Esophagus squamous epithelium (tissue), 5 donors: ENCODE measurements at regions not wholly inside any gene's neighbourhood (a gene's known extent, or its start where the extent isn't known, plus 50 kb on each side); places are given as distances from the start of the nearest gene placed in this dataset.

Experiments
- DNase-seq: peaks from one replicate; lab custom pipeline; 2025; lab: John Stamatoyannopoulos, UW
- H3K27ac ChIP-seq, 4 donors: fragments of 200-600 bp; sonication (generic); one replicate each; pipeline ENCODE4 v1.5.1; 2016 to 2019; ENCODE audit warnings: mild to moderate bottlenecking in 1 of 4
- H3K27me3 ChIP-seq, 4 donors: fragments of 200-600 bp; sonication (generic); 1 replicate in 3 of 4; 2 replicates in 1 of 4; pipeline versions ENCODE4 v1.5.1 to v1.6.0; 2017 to 2021; ENCODE audit warnings: antibody characterized with exemption in 1 of 4
- H3K36me3 ChIP-seq, 3 donors: fragments of 200-600 bp; sonication (generic); one replicate each; pipeline ENCODE4 v1.5.1; 2016 to 2019
- H3K4me1 ChIP-seq, 3 donors: fragments of 200-600 bp; sonication (generic); one replicate each; pipeline ENCODE4 v1.5.1; 2017 to 2019
- H3K4me3 ChIP-seq, 4 donors: fragments of 200-600 bp; sonication (generic); 1 replicate in 3 of 4; 2 replicates in 1 of 4; pipeline ENCODE4 v1.5.1; 2016 to 2019; ENCODE audit warnings: mild to moderate bottlenecking in 2 of 4, moderate library complexity in 1 of 4
- H3K9me3 ChIP-seq, 3 donors: fragments of 200-600 bp; sonication (generic); one replicate each; pipeline ENCODE4 v1.5.1; 2016 to 2019
- CTCF ChIP-seq, 6 experiments: fragments of 450-650 bp in 4 of 6; fragments of 200-600 bp in 2 of 6; sonication (generic) in 2 of 6; IDR thresholded peaks; one replicate each; pipeline ENCODE4 v1.5.1; 2016 to 2019; ENCODE audit warnings: antibody characterized with exemption in 6 of 6, mild to moderate bottlenecking in 4 of 6, moderate library complexity in 4 of 6
- POLR2A ChIP-seq, 4 donors: fragments of 450-650 bp; IDR thresholded peaks; one replicate each; pipeline ENCODE4 v1.6.1; 2017; ENCODE audit warnings: antibody characterized with exemption in 4 of 4, mild to moderate bottlenecking in 4 of 4, moderate library complexity in 3 of 4
- WGBS, 2 donors: methylation state at CpG; one replicate each; pipeline ENCODE4 v1.1.5; 2018; 5-methylcytosine and 5-hydroxymethylcytosine counted together
- intact Hi-C: fragments of 100-400 bp; cut with DNase I; formaldehyde crosslinking; loops from one replicate; pipeline ENCODE4 v1.15.0; 2022
- donor health status: DM: yes; HTN: yes; CAD: no.

- Histone ChIP-seq H3K36me3 (no peaks in the 10 kb centered on the region), H3K9me3 (no peaks in the 10 kb centered on the region), H3K27me3 (peaks cover 0 to 4% (median 0%) of the 10 kb centered on the region in 4 donors), H3K27ac (no peak overlapping the region), H3K4me3 (no peak overlapping the region), H3K4me1 (no peaks in the 10 kb centered on the region)
- intact Hi-C loops, result no loop called here
- no peak for TF ChIP-seq POLR2A (IDR thresholded peaks at IDR 0.05)
- DNase-seq, result no peak
These were observed 277.2 kb upstream of the MGAT5 start for GRCh38 chr2:133976659-133977058.

GRCh38 chr2:133977405-133977804 lies 276.5 kb upstream of the MGAT5 start:
- Histone ChIP-seq H3K27me3 (no peaks in the 10 kb centered on the region), H3K4me1 (no peaks in the 10 kb centered on the region), H3K27ac (no peak overlapping the region), H3K36me3 (no peaks in the 10 kb centered on the region), H3K4me3 (no peak overlapping the region), H3K9me3 (no peaks in the 10 kb centered on the region)
- no peak for DNase-seq
- no peak for TF ChIP-seq CTCF (IDR thresholded peaks at IDR 0.05)
- TF ChIP-seq POLR2A (IDR thresholded peaks at IDR 0.05), result no peak
- intact Hi-C loops, result no loop called here
- WGBS, 2 donors, result 45 to 65% methylated on average over 3 to 4 of the region's 4 CpGs

GRCh38 chr2:133982256-133982655 lies 271.6 kb upstream of the MGAT5 start:
- 71 to 75% methylated on average over 6 of the region's 6 CpGs for WGBS, 2 donors
- no peaks in the 10 kb centered on the region for H3K9me3 ChIP-seq
- DNase-seq, result no peak
- H3K4me3 ChIP-seq, result no peak overlapping the region
- no peaks in the 10 kb centered on the region for H3K36me3 ChIP-seq
- TF ChIP-seq CTCF (IDR thresholded peaks at IDR 0.05) (no peak), POLR2A (IDR thresholded peaks at IDR 0.05) (no peak)
- H3K27me3 ChIP-seq, result peaks cover 0 to 4% (median 0%) of the 10 kb centered on the region in 4 donors
- intact Hi-C loops, result no loop called here
- H3K27ac ChIP-seq, result no peak overlapping the region
- no peaks in the 10 kb centered on the region for H3K4me1 ChIP-seq

GRCh38 chr2:133985563-133985962 lies 268.3 kb upstream of the MGAT5 start:
- TF ChIP-seq CTCF (IDR thresholded peaks at IDR 0.05) (no peak), POLR2A (IDR thresholded peaks at IDR 0.05) (no peak)
- Histone ChIP-seq H3K9me3 (no peaks in the 10 kb centered on the region), H3K27ac (no peak overlapping the region), H3K4me3 (no peak overlapping the region), H3K4me1 (no peaks in the 10 kb centered on the region), H3K27me3 (peaks cover 0 to 16% (median 0%) of the 10 kb centered on the region in 4 donors), H3K36me3 (no peaks in the 10 kb centered on the region)
- intact Hi-C loops, result no loop called here
- 91 to 93% methylated on average over 6 of the region's 6 CpGs for WGBS, 2 donors
- no peak for DNase-seq

GRCh38 chr2:133986081-133986837 lies 267.6 kb upstream of the MGAT5 start:
- no peak for DNase-seq
- H3K36me3 ChIP-seq, result no peaks in the 10 kb centered on the region
- H3K27me3 ChIP-seq, result peaks cover 0 to 16% (median 0%) of the 10 kb centered on the region in 4 donors
- no peaks in the 10 kb centered on the region for H3K9me3 ChIP-seq
- 38 to 64% methylated on average over 3 of the region's 3 CpGs for WGBS, 2 donors
- intact Hi-C loops, result no loop called here
- TF ChIP-seq POLR2A (IDR thresholded peaks at IDR 0.05) (no peak), CTCF (IDR thresholded peaks at IDR 0.05) (no peak)
- no peaks in the 10 kb centered on the region for H3K4me1 ChIP-seq
- no peak overlapping the region for H3K4me3 ChIP-seq
- no peak overlapping the region for H3K27ac ChIP-seq
